MM.1S (cell line): ENCODE measurements at regions not wholly inside any gene's neighbourhood (a gene's known extent, or its start where the extent isn't known, plus 50 kb on each side); places are given as distances from the start of the nearest gene placed in this dataset.

ENCODE experiments used
- CTCF ChIP-seq: fragments of 300-600 bp; sonication (generic); IDR thresholded peaks from 2 replicates; pipeline ENCODE4 v1.5.1; 2016; ENCODE audit warnings: antibody characterized with exemption, low read length, mixed read lengths
- EZH2phosphoT487 ChIP-seq: fragments of 300-600 bp; sonication (generic); IDR thresholded peaks from 2 replicates; pipeline ENCODE4 v1.6.1; 2018; ENCODE audit warnings: antibody characterized with exemption, low read length

GRCh38 chr18:44620812-44621211, 59.9 kb upstream of the SETBP1 start:
- TF ChIP-seq CTCF (no peak), EZH2phosphoT487 (no peak)
